ENCODE measurements at regions not wholly inside any gene's neighbourhood (a gene's known extent, or its start where the extent isn't known, plus 50 kb on each side); places are given as distances from the start of the nearest gene placed in this dataset.
"Not testable (repeated sequence)": the region's sequence is repeated elsewhere in the genome, so short reads cannot be mapped to it uniquely, and the experiment has no call there.

DNA sequence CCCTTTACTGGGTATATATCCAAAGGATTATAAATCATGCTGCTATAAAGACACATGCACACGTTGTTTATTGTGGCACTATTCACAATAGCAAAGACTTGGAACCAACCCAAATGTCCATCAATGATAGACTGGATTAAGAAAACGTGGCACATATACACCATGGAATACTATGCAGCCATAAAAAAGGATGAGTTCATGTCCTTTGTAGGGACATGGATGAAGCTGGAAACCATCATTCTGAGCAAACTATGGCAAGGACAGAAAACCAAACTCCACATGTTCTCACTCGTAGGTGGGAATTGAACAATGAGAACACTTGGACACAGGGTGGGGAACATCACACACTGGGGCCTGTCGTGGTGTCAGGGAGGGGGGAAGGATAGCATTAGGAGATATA, 59.2 kb downstream of the CXorf49B start:
- H2BK15ac ChIP-seq (ENCODE audit: low read depth, poor library complexity, severe bottlenecking); H3K4me2 ChIP-seq (ENCODE audit: low read length, poor library complexity, severe bottlenecking); H3K14ac ChIP-seq (ENCODE audit: low read length in 2 of 2); H3K79me1 ChIP-seq (replicated peaks; ENCODE audit: low read length, poor library complexity, severe bottlenecking); H2BK5ac ChIP-seq (ENCODE audit: low read depth, low read length, poor library complexity, severe bottlenecking); H4K8ac ChIP-seq (ENCODE audit: low read length); H3K18ac ChIP-seq (ENCODE audit: low read depth in 1 of 2, low read length in 2 of 2); H2BK12ac ChIP-seq (ENCODE audit: low read length in 2 of 2); H3K36me3 ChIP-seq (ENCODE audit: control insufficient read depth in 1 of 2, insufficient read depth in 2 of 2, low read depth in 1 of 2, low read length in 2 of 2); H4K91ac ChIP-seq (ENCODE audit: low read length); H3K4ac ChIP-seq (ENCODE audit: low read depth in 1 of 2, low read length in 2 of 2); H2AFZ ChIP-seq (ENCODE audit: low read depth, low read length); H2AK5ac ChIP-seq (ENCODE audit: low read length, severe bottlenecking); H3K9ac ChIP-seq (ENCODE audit: low read length); H2BK120ac ChIP-seq (ENCODE audit: low read depth, low read length); H3K9me3 ChIP-seq (ENCODE audit: control insufficient read depth, low read length); H3K4me3 ChIP-seq (ENCODE audit: insufficient read depth in 1 of 2, low read depth in 1 of 2, low read length in 2 of 2); H3K4me1 ChIP-seq (ENCODE audit: control insufficient read depth, insufficient read depth, low read depth, low read length); DNase-seq; H3K27ac ChIP-seq (ENCODE audit: low read length, poor library complexity, severe bottlenecking); H3K23ac ChIP-seq (ENCODE audit: low read length in 2 of 2): not testable (repeated sequence)
- H3K27me3 ChIP-seq (ENCODE audit: control insufficient read depth in 1 of 2, insufficient read depth in 1 of 2, low read length in 2 of 2), result peaks cover 0 to 32% of the 10 kb centered on the region in 2 experiments
- WGBS, result no CpG with 5 or more reads among the region's 4 CpGs

DNA sequence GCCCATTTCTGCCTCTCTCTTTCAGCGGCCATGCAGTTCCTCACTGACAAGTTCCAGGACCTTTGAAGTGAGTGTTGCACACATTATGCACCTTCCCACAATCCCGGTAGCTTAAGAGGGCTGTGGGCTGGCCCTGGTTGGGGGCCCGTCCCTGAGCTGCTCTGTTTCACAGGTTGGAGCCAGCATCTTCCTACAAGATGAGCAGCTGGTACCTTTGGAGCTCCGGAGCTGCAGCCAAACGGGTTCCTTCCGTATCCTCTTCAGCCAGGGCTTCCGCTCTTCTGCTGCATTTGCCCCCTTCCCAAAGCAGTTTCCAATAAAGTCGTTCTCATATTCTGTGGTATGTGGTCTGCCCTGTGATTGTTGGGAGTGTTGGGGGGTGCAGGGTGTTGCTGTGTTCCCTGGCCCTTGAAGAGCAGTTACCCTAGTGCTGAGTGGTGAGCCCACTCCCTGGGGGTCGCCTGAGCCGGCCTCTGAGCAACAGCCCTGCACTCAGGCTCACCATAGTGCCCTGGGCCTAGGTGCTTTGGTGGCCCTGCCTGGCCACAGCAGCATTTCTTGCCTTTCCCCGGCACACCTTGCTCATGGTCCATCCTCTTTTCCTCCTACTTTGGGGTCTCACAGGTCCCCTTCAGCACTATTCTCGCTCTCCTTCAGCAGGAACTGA, 60.4 kb downstream of the CXorf49B start:
- Histone ChIP-seq H2AK5ac (ENCODE audit: low read length, severe bottlenecking) (no peak overlapping the region), H3K4ac (ENCODE audit: low read depth in 1 of 2, low read length in 2 of 2) (no peak overlapping the region), H3K18ac (ENCODE audit: low read depth in 1 of 2, low read length in 2 of 2) (no peak overlapping the region), H3K4me1 (ENCODE audit: control insufficient read depth, insufficient read depth, low read depth, low read length) (no peaks in the 10 kb centered on the region), H3K23ac (ENCODE audit: low read length in 2 of 2) (no peak overlapping the region), H2BK12ac (ENCODE audit: low read length in 2 of 2) (no peak overlapping the region), H2BK120ac (ENCODE audit: low read depth, low read length) (no peak overlapping the region), H4K8ac (ENCODE audit: low read length) (no peak overlapping the region), H3K36me3 (ENCODE audit: control insufficient read depth in 1 of 2, insufficient read depth in 2 of 2, low read depth in 1 of 2, low read length in 2 of 2) (no peaks in the 10 kb centered on the region), H2BK15ac (ENCODE audit: low read depth, poor library complexity, severe bottlenecking) (no peak overlapping the region), H3K9me3 (ENCODE audit: control insufficient read depth, low read length) (no peaks in the 10 kb centered on the region), H3K4me3 (ENCODE audit: insufficient read depth in 1 of 2, low read depth in 1 of 2, low read length in 2 of 2) (no peak overlapping the region), H3K27me3 (ENCODE audit: control insufficient read depth in 1 of 2, insufficient read depth in 1 of 2, low read length in 2 of 2) (peaks cover 0 to 40% of the 10 kb centered on the region in 2 experiments), H2AFZ (ENCODE audit: low read depth, low read length) (no peak overlapping the region), H3K4me2 (ENCODE audit: low read length, poor library complexity, severe bottlenecking) (no peak overlapping the region), H3K14ac (ENCODE audit: low read length in 2 of 2) (no peak overlapping the region), H3K9ac (ENCODE audit: low read length) (no peak overlapping the region), H3K79me1 (replicated peaks; ENCODE audit: low read length, poor library complexity, severe bottlenecking) (no peaks in the 10 kb centered on the region), H4K91ac (ENCODE audit: low read length) (no peak overlapping the region), H3K27ac (ENCODE audit: low read length, poor library complexity, severe bottlenecking) (no peak overlapping the region), H2BK5ac (ENCODE audit: low read depth, low read length, poor library complexity, severe bottlenecking) (no peak overlapping the region)
- 80% methylated on average over 7 of the region's 12 CpGs for WGBS
- DNase-seq, result no peak

DNA sequence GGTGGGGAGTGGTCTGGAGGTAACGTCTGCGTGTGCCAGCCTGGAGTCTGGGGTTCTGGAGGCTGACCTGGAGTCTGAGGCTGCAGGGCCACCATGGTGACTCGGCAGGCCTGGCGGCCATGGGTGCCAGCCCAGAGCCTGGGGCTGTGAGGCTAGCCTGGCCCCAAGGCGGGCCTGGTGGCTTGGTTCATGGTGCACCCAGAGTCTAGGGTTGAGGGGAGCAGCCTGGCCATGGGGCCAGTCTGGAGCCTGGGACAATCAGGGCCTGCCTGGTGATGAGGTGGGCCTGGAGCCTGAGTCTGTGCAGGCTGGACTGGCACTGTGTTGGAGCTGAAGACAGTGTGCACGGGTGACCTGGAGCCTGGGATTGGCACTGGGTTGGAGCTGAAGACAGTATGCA, 64.9 kb downstream of the CXorf49B start:
- Histone ChIP-seq H2BK5ac (ENCODE audit: low read depth, low read length, poor library complexity, severe bottlenecking) (no peak overlapping the region), H3K4me3 (ENCODE audit: insufficient read depth in 1 of 2, low read depth in 1 of 2, low read length in 2 of 2) (no peak overlapping the region), H2AFZ (ENCODE audit: low read depth, low read length) (no peak overlapping the region), H3K9ac (ENCODE audit: low read length) (no peak overlapping the region), H3K9me3 (ENCODE audit: control insufficient read depth, low read length) (peaks cover 8% of the 10 kb centered on the region), H2AK5ac (ENCODE audit: low read length, severe bottlenecking) (no peak overlapping the region), H2BK15ac (ENCODE audit: low read depth, poor library complexity, severe bottlenecking) (no peak overlapping the region), H4K8ac (ENCODE audit: low read length) (no peak overlapping the region), H3K4ac (ENCODE audit: low read depth in 1 of 2, low read length in 2 of 2) (no peak overlapping the region), H3K4me2 (ENCODE audit: low read length, poor library complexity, severe bottlenecking) (no peak overlapping the region), H3K36me3 (ENCODE audit: control insufficient read depth in 1 of 2, insufficient read depth in 2 of 2, low read depth in 1 of 2, low read length in 2 of 2) (no peaks in the 10 kb centered on the region), H3K23ac (ENCODE audit: low read length in 2 of 2) (no peak overlapping the region), H2BK12ac (ENCODE audit: low read length in 2 of 2) (no peak overlapping the region), H3K18ac (ENCODE audit: low read depth in 1 of 2, low read length in 2 of 2) (no peak overlapping the region), H3K27me3 (ENCODE audit: control insufficient read depth in 1 of 2, insufficient read depth in 1 of 2, low read length in 2 of 2) (peaks cover 0 to 55% of the 10 kb centered on the region in 2 experiments), H3K14ac (ENCODE audit: low read length in 2 of 2) (no peak overlapping the region), H3K27ac (ENCODE audit: low read length, poor library complexity, severe bottlenecking) (no peak overlapping the region), H4K91ac (ENCODE audit: low read length) (no peak overlapping the region), H3K79me1 (replicated peaks; ENCODE audit: low read length, poor library complexity, severe bottlenecking) (no peaks in the 10 kb centered on the region), H2BK120ac (ENCODE audit: low read depth, low read length) (no peak overlapping the region), H3K4me1 (ENCODE audit: control insufficient read depth, insufficient read depth, low read depth, low read length) (no peaks in the 10 kb centered on the region)
- 81% methylated on average over 6 of the region's 6 CpGs for WGBS
- DNase-seq, result no peak

DNA sequence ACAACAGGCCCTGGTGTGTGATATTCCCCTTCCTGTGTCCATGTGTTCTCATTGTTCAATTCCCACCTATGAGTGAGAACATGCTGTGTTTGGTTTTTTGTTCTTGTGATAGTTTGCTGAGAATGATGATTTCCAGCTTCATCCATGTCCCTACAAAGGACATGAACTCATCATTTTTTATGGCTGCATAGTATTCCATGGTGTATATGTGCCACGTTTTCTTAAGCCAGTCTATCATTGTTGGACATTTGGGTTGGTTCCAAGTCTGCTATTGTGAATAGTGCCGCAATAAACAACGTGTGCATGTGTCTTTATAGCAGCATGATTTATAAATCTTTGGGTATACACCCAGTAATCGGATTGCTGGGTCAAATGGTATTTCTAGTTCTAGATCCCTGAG, 72.6 kb upstream of the NHSL2 start:
- 78% methylated on average over 4 of the region's 4 CpGs for WGBS
- H2BK12ac ChIP-seq (ENCODE audit: low read length in 2 of 2); H3K9ac ChIP-seq (ENCODE audit: low read length); H3K9me3 ChIP-seq (ENCODE audit: control insufficient read depth, low read length); H3K23ac ChIP-seq (ENCODE audit: low read length in 2 of 2); H3K18ac ChIP-seq (ENCODE audit: low read depth in 1 of 2, low read length in 2 of 2); H4K8ac ChIP-seq (ENCODE audit: low read length); H2BK5ac ChIP-seq (ENCODE audit: low read depth, low read length, poor library complexity, severe bottlenecking); H3K4me2 ChIP-seq (ENCODE audit: low read length, poor library complexity, severe bottlenecking); H3K79me1 ChIP-seq (replicated peaks; ENCODE audit: low read length, poor library complexity, severe bottlenecking); H3K36me3 ChIP-seq (ENCODE audit: control insufficient read depth in 1 of 2, insufficient read depth in 2 of 2, low read depth in 1 of 2, low read length in 2 of 2); H2AK5ac ChIP-seq (ENCODE audit: low read length, severe bottlenecking); H3K14ac ChIP-seq (ENCODE audit: low read length in 2 of 2); H2AFZ ChIP-seq (ENCODE audit: low read depth, low read length); H3K4me3 ChIP-seq (ENCODE audit: insufficient read depth in 1 of 2, low read depth in 1 of 2, low read length in 2 of 2); DNase-seq; H3K4ac ChIP-seq (ENCODE audit: low read depth in 1 of 2, low read length in 2 of 2); H3K4me1 ChIP-seq (ENCODE audit: control insufficient read depth, insufficient read depth, low read depth, low read length); H4K91ac ChIP-seq (ENCODE audit: low read length); H3K27ac ChIP-seq (ENCODE audit: low read length, poor library complexity, severe bottlenecking); H2BK15ac ChIP-seq (ENCODE audit: low read depth, poor library complexity, severe bottlenecking); H2BK120ac ChIP-seq (ENCODE audit: low read depth, low read length); H3K27me3 ChIP-seq (ENCODE audit: control insufficient read depth in 1 of 2, insufficient read depth in 1 of 2, low read length in 2 of 2): not testable (repeated sequence)

Data from mesenchymal stem cell (in vitro differentiated cells and primary cell).